ENCODE measurements at regions not wholly inside any gene's neighbourhood (a gene's known extent, or its start where the extent isn't known, plus 50 kb on each side); places are given as distances from the start of the nearest gene placed in this dataset.

DNA sequence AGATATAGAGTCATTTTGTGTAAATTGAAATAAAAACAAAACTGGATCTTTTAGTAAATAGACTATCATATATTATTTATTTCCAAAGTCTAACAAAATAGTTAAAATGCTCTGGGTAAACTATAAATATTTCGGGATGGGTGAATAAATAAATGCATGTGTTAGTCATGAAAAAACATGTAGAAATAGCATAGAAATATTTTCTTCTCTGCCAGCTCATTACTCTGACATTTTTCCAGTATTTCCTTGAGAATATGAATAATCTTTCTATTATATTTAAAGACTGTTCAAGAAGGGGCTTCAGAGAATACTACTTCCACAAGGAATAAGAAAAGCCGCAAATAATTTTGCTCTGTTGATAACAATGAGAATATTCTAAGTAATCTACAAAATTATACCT, 880.4 kb downstream of the TRIB2 start:
- TF ChIP-seq, protein P1, sequence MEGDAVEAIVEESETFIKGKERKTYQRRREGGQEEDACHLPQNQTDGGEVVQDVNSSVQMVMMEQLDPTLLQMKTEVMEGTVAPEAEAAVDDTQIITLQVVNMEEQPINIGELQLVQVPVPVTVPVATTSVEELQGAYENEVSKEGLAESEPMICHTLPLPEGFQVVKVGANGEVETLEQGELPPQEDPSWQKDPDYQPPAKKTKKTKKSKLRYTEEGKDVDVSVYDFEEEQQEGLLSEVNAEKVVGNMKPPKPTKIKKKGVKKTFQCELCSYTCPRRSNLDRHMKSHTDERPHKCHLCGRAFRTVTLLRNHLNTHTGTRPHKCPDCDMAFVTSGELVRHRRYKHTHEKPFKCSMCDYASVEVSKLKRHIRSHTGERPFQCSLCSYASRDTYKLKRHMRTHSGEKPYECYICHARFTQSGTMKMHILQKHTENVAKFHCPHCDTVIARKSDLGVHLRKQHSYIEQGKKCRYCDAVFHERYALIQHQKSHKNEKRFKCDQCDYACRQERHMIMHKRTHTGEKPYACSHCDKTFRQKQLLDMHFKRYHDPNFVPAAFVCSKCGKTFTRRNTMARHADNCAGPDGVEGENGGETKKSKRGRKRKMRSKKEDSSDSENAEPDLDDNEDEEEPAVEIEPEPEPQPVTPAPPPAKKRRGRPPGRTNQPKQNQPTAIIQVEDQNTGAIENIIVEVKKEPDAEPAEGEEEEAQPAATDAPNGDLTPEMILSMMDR (IDR thresholded peaks at IDR 0.05; ENCODE audit: low read depth, low read length), result no peak
- no peak for TF ChIP-seq EZH2phosphoT487 (IDR thresholded peaks at IDR 0.05; ENCODE audit: low read depth)

Data from OCI-LY3 (cell line).